NCI-H2029 treated with DMSO at 0.1 percent for 48 hours (cell line): ENCODE measurements at regions not wholly inside any gene's neighbourhood (a gene's known extent, or its start where the extent isn't known, plus 50 kb on each side); places are given as distances from the start of the nearest gene placed in this dataset.
"Not testable (repeated sequence)": the region's sequence is repeated elsewhere in the genome, so short reads cannot be mapped to it uniquely, and the experiment has no call there.

Experiments used
- DNase-seq: peaks from one replicate; lab custom pipeline; 2025; lab: John Stamatoyannopoulos, UW

DNA sequence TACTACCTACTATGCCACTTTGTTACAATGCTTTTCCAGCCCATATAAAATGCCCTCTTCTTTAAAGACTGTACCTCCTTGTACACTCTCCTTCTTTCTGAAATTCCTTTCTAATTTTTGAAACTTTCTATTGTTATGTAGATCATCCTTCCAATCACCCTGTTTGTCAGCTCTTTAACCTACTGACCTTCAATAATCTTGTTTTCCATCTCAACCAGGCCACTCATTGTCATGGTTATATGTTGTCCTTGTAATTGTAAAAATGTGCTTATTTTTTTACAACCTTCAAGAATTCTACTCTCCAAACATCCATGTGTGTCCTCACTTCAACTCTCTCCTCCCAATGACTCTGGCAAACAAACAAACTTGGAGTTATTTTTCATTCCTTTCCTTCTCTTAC lies 1172.6 kb upstream of the CELF2 start:
- no peak for DNase-seq

- no peak for DNase-seq
These were observed 1169.4 kb upstream of the CELF2 start for GRCh38 chr10:9848278-9848677.

GRCh38 chr10:9848981-9849380 lies 1168.7 kb upstream of the CELF2 start:
- DNase-seq, result no peak

GRCh38 chr10:9850415-9850814 lies 1167.3 kb upstream of the CELF2 start:
- no peak for DNase-seq

DNA sequence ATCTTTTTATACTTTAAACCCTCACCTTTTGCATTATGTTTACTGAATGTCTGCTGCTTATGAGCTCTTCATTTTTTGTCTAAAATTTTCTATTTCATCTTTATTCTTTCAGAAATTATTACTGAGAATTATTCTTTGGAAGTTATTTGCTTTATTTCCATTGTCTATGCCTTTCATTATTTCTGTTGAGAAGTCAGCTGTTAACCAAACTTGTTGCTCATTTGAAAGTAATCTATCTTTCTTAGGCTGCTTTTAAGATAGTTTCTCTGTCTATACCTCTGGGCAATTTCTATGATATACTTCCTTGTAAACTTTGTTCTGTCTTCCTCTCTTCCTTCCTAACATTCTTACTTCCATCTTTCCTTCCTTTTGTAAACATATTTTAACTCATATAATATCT lies 1165.9 kb upstream of the CELF2 start:
- no peak for DNase-seq

DNA sequence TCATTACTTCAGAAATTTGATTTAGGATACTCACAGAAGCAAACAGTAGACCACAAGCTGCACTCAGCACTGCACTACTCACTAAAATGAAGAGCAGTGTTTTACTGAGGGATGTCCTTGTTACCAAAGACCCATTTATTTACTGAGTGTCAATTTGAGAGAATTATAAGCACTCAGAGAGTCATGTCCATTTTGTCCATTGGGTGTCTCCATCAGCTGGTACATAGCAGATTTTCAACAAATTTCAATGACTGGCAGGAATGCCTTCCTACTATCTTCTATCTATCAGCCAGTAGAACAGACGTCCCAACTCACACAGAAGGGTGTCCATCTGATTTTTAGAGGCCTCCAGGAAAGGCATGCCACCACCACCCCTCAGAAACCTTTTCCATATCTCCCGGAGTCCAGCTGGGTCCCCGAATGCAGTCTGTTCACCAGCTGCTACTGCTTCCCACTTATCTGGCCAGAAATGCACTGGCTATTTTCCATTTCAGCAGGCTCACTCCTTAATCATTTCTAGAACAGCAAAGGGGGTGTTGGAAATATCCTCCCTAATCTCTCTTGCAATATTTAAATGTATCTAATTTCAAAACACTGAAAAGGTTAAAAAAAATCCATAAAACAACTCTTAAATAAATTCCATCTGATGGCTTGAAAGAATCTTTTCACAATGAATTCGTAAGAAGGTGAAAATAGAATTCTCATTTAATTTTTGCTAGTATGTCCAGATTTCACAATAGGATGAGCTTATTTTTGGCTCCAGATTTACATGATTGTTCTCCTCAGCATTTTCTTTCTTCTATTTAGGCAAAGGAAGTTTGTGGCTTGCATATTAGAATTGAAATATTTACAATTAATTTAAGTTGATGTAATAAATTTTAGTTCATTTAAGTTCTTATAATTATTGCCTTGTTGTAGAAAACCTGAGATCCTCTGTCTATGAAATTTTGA lies 1164.0 kb upstream of the CELF2 start:
- no peak for DNase-seq

GRCh38 chr10:9855451-9855850 lies 1162.2 kb upstream of the CELF2 start:
- DNase-seq, result not testable (repeated sequence)

DNA sequence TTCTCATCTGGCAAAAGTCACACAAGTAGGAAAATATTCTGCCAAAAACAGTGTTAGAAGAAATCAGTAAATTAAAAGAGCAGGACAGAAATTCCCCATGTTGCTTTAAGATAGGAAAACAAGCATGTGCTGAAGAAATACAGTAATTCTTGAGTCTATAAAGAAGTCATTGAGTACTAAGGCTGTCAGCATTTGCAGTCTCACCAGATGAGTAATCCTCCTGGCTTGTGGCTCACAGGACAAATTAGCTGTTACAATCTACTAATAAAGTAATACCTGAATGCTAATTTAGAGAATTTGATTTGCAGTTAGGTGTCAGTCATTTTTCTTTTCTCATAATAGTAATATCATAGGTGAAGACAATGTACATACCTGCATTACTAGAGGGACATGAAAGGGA lies 1158.9 kb upstream of the CELF2 start:
- DNase-seq, result no peak

GRCh38 chr10:9860045-9860444 lies 1157.6 kb upstream of the CELF2 start:
- no peak for DNase-seq

- DNase-seq, result no peak
These were observed 1154.0 kb upstream of the CELF2 start for GRCh38 chr10:9863559-9864121.

DNA sequence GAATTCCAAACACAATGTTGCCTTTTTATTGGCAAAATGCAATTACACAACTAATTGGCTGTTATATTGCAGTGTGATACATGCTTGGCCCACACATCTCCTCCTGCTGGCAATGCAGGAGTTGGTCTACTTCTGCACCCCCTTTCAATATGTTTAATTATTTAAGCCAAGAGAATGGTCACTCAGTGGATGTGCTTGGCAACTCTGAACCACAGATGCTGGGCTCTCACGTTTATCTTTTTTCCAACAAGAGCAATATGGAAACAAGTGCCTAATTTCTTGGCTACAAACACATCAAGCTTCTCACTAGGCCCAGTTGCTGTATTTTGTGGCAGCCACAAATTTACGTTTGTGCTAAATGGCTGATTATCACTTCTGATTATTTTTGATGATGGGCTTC lies 1149.2 kb upstream of the CELF2 start:
- no peak for DNase-seq

DNA sequence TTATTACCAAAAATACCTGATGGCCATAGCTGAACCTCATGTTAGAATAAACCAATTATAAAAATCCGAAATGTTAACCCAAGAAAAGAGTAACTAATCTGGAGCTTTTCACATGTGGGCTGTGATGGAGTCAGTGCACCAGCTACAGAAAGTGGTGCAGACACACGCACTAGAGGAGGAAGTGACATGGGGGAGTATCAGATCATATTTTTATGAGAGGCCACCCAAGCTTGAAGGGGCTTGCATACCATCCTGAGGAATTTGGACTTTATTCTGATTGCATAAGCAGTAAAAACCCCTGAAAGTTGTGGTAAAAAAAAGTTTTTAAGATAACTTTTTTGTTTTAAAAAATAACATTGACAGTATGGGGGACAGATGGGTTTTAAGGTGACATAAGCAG lies 1148.5 kb upstream of the CELF2 start:
- no peak for DNase-seq

- no peak for DNase-seq
These were observed 1148.0 kb upstream of the CELF2 start for GRCh38 chr10:9869606-9870176.

GRCh38 chr10:9875353-9875752 lies 1142.3 kb upstream of the CELF2 start:
- no peak for DNase-seq

- no peak for DNase-seq
These were observed 1139.7 kb upstream of the CELF2 start for GRCh38 chr10:9877978-9878377.

GRCh38 chr10:9878383-9878782 lies 1139.3 kb upstream of the CELF2 start:
- DNase-seq, result no peak

DNA sequence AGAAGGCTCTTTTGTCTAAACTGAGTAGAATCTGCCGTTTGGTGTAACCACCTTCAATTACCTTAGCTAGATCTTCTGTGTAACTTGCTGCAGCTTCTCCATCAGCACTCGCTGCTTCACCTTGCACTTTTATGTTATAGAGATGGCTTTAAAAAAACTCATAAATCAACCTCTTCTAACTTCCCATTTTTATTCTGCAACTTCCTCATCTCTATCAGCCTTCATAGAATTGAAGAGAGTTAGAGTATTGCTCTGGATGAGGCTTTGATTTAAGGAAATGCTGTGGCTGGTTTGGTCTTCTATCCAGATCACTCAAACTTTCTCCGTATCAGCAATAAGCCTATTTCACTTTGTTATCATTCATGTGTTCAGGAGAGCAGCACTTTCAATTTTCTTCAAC lies 1131.9 kb upstream of the CELF2 start:
- no peak for DNase-seq

DNA sequence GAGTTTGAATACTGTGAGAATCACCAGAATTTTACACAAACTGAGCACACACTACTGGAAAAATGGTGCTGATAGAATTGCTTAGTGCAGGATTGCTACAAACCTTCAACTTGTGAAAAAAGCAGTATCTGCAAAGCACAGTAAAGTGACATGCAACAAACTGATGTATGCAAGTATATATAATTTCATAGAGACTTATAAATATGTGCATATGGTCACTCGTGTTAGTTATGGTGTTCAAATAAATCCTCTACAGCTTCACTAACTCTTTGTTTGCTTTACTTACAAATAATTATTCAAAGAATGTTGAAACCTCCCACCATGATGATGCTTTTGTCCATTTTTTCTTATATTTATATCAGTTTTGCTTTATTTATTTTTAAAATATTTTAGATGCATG lies 1130.9 kb upstream of the CELF2 start:
- no peak for DNase-seq

DNA sequence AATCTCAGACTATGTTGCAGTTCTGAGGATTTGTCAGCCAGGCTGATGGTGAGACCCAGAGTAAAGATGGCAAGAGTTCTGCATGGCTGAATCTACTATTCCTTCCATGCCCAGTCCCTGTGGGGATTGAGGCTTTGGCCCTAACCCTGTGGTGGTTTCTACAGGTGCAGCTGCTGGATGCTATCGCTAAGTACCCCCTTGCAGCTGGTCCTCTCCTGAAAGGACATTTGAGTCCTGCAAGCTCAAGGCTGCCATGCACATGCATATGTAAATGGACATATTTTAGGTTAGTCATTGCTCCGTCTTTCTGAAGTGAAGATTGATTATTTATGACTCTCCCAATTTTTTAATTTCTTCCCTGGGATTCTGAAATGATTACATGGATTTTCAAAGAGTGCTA lies 1122.2 kb upstream of the CELF2 start:
- no peak for DNase-seq

GRCh38 chr10:9895981-9896380 lies 1121.7 kb upstream of the CELF2 start:
- DNase-seq, result no peak

GRCh38 chr10:9898633-9899395 lies 1118.9 kb upstream of the CELF2 start:
- DNase-seq, result no peak

DNA sequence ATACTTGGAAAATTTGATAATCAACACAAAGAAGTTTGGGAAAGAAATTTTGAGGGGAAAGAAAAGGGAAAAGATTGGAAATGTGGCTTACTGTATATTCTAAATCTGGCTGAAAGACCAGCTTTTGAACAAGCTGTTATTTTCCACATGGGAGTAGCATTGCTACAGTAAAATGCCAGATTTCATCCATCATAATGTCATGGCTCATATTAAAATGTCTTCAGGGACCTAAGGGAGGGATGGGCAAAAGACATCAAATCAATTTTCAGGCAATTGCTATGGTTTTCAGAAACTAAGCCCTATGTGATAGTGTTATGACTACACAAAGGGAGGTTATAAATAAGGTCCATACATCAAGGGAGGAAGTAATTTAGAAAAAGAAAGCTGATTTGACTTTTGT lies 1116.9 kb upstream of the CELF2 start:
- DNase-seq, result no peak

GRCh38 chr10:9901971-9902370 lies 1115.7 kb upstream of the CELF2 start:
- DNase-seq, result no peak
